ENCODE measurements at regions not wholly inside any gene's neighbourhood (a gene's known extent, or its start where the extent isn't known, plus 50 kb on each side); places are given as distances from the start of the nearest gene placed in this dataset.

DNA sequence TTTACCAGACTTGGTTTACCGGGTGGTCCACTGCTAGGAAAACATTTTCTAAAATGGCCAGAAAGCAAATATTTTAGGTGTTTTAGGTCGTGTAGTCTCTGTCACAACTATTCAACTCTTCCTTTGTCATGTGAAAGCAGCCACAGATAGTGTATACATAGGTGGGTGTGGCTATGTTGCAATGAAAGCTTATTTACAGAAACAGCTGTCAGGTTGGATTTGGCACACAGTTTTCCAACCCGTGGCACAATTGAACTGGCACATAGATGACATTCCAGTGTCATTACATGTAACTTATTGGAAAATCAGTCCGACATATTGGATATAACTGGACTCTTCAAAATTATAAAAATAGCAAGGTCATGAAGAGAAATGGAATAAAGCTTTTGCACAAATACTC is 68.9 kb upstream of the KCNQ5 start:
- no peaks in the 10 kb centered on the region for H3K36me3 Mint-ChIP-seq (ENCODE audit: low read depth)
- H3K4me1 Mint-ChIP-seq, result peaks cover 27% of the 10 kb centered on the region
- TF ChIP-seq CTCF (conservative IDR thresholded peaks at IDR 0.05), result no peak
- H3K4me3 Mint-ChIP-seq, result no peak overlapping the region
- no peak for DNase-seq (ENCODE audit: low read depth, low spot score)
- no peak overlapping the region for H3K27ac Mint-ChIP-seq (ENCODE audit: unreplicated experiment)
- no peaks in the 10 kb centered on the region for H3K9me3 Mint-ChIP-seq
- H3K27me3 Mint-ChIP-seq (ENCODE audit: low read depth), result no peaks in the 10 kb centered on the region

DNA sequence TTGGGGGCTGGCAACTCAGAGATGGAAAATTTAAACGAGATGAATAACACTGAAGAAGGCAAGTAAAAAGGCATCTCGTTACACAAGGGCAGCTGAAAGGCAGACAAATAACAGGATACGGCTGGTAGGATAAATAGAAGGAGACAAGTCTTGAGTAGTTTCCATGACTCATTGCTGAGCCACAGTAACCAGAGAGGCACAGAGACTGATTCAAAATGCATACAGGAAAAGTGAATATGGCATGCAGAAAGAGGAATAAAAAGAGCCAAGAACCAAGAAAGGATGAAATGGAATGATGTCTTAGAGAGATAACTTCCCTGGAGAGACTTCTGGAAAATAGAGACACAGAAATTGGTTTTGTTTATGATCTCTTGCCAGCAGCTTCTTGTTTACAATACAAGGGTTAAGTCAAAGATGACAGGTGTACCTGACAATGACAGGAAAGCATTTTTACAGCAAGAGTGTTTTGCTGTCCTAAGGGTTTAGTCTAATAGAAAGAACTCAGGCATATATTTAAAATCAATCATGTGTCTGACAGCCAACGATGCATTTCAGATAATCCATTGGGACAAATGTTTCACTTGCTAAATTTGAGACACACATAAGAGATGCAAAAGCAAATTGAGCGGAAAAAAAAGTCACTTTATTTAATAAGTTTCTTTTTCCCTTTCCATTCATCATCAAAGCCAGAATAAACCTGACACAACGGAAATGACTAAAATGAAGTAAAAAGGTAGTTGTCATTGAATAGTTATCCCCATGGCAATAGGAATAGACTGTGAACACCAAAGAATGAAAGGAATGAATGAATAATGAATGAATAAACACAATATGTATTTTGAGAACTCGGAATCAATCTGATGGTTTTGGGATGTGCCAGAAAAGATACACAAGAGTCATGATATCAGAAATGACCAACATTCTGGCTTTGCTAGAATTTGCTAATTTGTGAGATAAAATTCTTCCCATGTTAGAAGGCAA is 68.0 kb upstream of the KCNQ5 start:
- Mint-ChIP-seq H3K9me3 (no peaks in the 10 kb centered on the region), H3K4me1 (peaks cover 27% of the 10 kb centered on the region), H3K27me3 (ENCODE audit: low read depth) (no peaks in the 10 kb centered on the region), H3K36me3 (ENCODE audit: low read depth) (no peaks in the 10 kb centered on the region), H3K27ac (ENCODE audit: unreplicated experiment) (peak overlapping the region; percentile 59), H3K4me3 (no peak overlapping the region)
- no peak for TF ChIP-seq CTCF (conservative IDR thresholded peaks at IDR 0.05)
- DNase-seq (ENCODE audit: low read depth, low spot score), result no peak

DNA sequence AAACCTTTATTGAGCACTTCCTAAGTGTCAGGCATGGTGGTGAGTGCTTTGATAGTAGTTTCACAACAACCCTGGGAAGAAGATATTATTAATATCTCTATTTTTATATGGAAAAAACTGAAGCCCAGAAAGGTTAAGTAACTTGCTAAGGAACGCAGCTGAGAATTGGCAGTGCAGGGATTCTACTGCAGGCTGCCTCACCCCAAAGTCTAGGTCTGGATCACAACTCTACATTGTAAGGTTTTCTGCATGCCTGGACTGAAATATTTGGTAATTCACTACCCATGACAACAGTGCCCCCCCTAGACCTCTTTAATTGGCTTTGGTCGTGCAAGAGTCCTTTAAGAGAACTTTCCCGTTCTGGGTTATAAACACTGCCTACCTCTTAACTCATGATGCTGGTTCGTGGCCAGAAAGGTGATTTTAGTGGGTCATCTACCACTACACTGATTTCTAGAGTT is 67.1 kb upstream of the KCNQ5 start:
- Mint-ChIP-seq H3K4me1 (peaks cover 27% of the 10 kb centered on the region), H3K27ac (ENCODE audit: unreplicated experiment) (no peak overlapping the region), H3K36me3 (ENCODE audit: low read depth) (no peaks in the 10 kb centered on the region), H3K4me3 (no peak overlapping the region), H3K9me3 (no peaks in the 10 kb centered on the region), H3K27me3 (ENCODE audit: low read depth) (no peaks in the 10 kb centered on the region)
- DNase-seq (ENCODE audit: low read depth, low spot score), result no peak
- no peak for TF ChIP-seq CTCF (conservative IDR thresholded peaks at IDR 0.05)

GRCh38 chr6:72559067-72559466 is 62.8 kb upstream of the KCNQ5 start:
- H3K4me3 Mint-ChIP-seq, result no peak overlapping the region
- TF ChIP-seq CTCF (conservative IDR thresholded peaks at IDR 0.05), result no peak
- DNase-seq (ENCODE audit: low read depth, low spot score), result no peak
- no peaks in the 10 kb centered on the region for H3K27me3 Mint-ChIP-seq (ENCODE audit: low read depth)
- H3K4me1 Mint-ChIP-seq, result peaks cover 17% of the 10 kb centered on the region
- peaks cover 2% of the 10 kb centered on the region for H3K9me3 Mint-ChIP-seq
- H3K36me3 Mint-ChIP-seq (ENCODE audit: low read depth), result no peaks in the 10 kb centered on the region
- H3K27ac Mint-ChIP-seq (ENCODE audit: unreplicated experiment), result no peak overlapping the region

- Mint-ChIP-seq H3K27ac (ENCODE audit: unreplicated experiment) (no peak overlapping the region), H3K4me3 (no peak overlapping the region), H3K4me1 (peaks cover 12% of the 10 kb centered on the region), H3K36me3 (ENCODE audit: low read depth) (no peaks in the 10 kb centered on the region), H3K9me3 (peaks cover 2% of the 10 kb centered on the region), H3K27me3 (ENCODE audit: low read depth) (no peaks in the 10 kb centered on the region)
- TF ChIP-seq CTCF (conservative IDR thresholded peaks at IDR 0.05), result no peak
- DNase-seq (ENCODE audit: low read depth, low spot score), result no peak
Measured at GRCh38 chr6:72559555-72559954, 62.3 kb upstream of the KCNQ5 start.
